ENCODE measurements at regions not wholly inside any gene's neighbourhood (a gene's known extent, or its start where the extent isn't known, plus 50 kb on each side); places are given as distances from the start of the nearest gene placed in this dataset.
"Not testable (repeated sequence)": the region's sequence is repeated elsewhere in the genome, so short reads cannot be mapped to it uniquely, and the experiment has no call there.

DNA sequence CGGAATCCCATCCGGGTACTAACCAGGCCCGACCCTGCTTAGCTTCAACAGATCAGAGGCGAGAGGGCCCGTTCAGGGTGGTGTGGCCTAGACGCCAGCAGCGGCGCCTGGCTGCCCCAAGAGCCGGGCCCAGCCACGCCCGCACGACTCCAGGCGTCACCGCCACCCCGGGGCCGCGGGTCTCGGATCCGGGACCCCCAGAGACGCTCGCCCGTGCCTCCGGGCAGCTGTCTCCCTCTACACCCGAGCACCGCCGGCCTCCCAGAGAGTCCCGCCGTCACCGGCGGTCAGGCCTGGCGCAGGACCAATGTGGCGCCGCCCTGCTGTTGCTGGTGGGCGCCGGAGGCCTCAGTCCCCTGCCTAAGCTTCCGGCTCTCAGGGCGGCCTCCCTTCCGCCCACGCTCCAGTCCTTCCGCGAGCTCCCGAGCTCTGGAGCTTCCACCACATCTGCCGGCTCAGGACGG, 441.2 kb upstream of the DEFB115 start:
- peak; percentile 83 for DNase-seq (ENCODE audit: extremely low spot score, unreplicated experiment)
- peaks cover 13% of the 10 kb centered on the region for H3K9me3 Mint-ChIP-seq
- no peaks in the 10 kb centered on the region for H3K27me3 Mint-ChIP-seq
- H3K4me3 Mint-ChIP-seq = no peak overlapping the region
- no peak overlapping the region for H3K27ac Mint-ChIP-seq
- peaks cover 6% of the 10 kb centered on the region for H3K36me3 Mint-ChIP-seq
- no peaks in the 10 kb centered on the region for H3K4me1 Mint-ChIP-seq (ENCODE audit: unreplicated experiment)
- TF ChIP-seq, protein P1, sequence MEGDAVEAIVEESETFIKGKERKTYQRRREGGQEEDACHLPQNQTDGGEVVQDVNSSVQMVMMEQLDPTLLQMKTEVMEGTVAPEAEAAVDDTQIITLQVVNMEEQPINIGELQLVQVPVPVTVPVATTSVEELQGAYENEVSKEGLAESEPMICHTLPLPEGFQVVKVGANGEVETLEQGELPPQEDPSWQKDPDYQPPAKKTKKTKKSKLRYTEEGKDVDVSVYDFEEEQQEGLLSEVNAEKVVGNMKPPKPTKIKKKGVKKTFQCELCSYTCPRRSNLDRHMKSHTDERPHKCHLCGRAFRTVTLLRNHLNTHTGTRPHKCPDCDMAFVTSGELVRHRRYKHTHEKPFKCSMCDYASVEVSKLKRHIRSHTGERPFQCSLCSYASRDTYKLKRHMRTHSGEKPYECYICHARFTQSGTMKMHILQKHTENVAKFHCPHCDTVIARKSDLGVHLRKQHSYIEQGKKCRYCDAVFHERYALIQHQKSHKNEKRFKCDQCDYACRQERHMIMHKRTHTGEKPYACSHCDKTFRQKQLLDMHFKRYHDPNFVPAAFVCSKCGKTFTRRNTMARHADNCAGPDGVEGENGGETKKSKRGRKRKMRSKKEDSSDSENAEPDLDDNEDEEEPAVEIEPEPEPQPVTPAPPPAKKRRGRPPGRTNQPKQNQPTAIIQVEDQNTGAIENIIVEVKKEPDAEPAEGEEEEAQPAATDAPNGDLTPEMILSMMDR (conservative IDR thresholded peaks at IDR 0.05) = no peak

DNA sequence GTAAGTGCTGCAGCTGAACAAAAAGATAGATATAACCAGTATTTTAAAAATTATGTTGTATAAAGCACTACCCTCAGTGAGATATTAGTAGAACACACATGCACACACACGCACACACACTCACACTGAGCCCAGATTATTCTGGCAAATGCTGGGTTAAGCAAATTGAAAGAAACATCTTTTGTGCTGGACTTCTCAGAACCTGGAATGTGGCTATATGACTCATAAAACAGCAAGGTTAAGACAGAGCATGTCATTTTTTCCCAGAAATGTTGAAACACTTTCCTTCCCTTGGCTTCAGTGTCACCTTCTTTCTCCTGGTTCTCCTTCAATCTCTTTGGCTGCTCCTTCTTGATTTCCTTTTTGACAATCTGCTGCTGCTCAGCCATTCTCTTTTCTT, 435.8 kb upstream of the DEFB115 start:
- DNase-seq (ENCODE audit: extremely low spot score, unreplicated experiment); H3K27ac Mint-ChIP-seq; H3K4me3 Mint-ChIP-seq; H3K36me3 Mint-ChIP-seq; H3K4me1 Mint-ChIP-seq (ENCODE audit: unreplicated experiment); H3K27me3 Mint-ChIP-seq; H3K9me3 Mint-ChIP-seq: not testable (repeated sequence)

DNA sequence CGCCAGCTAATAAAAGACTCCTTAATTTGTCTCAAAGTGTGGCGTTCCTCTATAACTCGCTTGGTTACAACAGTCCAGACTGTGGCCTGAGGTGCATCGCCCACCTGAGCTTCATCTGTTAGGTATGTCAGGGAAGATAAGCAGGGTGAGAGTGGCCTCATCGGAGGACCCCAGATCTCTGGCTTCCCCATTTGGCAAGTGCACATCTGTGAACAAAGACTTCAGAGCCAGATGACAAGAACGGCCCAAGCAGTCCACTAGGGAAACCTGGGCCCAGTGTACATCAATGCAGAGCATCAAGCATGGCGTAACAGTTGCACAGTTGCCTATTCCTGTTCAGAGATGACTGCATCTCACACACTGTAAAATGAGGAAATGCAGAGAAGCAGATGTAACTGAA, 432.8 kb upstream of the DEFB115 start:
- H3K9me3 Mint-ChIP-seq; H3K27ac Mint-ChIP-seq; DNase-seq (ENCODE audit: extremely low spot score, unreplicated experiment); H3K4me3 Mint-ChIP-seq; H3K27me3 Mint-ChIP-seq; H3K36me3 Mint-ChIP-seq; H3K4me1 Mint-ChIP-seq (ENCODE audit: unreplicated experiment): not testable (repeated sequence)

DNA sequence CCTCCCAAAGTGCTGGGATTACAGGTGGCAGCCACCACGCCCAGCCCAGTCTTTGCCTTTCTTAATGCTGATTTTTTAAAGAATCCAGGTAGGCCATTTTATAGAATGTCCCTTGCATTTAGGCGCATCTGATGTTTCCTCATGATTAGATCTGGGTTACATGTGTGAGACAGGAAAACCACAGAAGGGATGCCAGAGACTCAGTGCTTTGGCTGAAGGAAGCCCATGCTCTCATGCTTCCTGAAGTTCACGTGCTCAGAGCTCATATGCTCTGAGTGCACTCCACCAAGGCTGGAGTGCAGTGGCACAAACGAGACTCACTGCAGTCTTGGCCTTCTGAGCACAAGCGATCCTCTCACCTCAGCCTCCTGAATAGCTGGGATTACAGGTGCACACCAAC, 411.5 kb upstream of the DEFB115 start:
- not testable (repeated sequence) for H3K4me1 Mint-ChIP-seq (ENCODE audit: unreplicated experiment); H3K27me3 Mint-ChIP-seq

DNA sequence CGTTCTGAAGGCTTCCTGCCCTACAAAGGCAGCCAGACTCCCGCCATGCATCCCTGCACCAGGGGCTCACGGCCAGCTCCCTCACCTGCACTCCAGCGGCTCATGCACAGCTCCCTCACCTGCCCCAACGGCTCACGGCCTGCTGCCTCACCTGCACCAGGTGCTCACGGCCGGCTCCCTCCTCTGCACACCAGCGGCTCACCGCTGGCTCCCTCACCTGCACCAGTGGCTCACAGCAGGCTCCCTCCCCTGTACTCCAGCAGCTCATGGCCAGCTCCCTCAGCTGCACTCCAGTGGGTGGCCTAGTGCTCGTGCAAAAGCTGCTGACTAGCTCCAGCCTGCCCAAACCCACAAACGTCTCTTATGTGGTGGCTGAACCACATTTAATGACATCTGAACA, 389.2 kb upstream of the DEFB115 start:
- DNase-seq (ENCODE audit: extremely low spot score, unreplicated experiment); H3K27me3 Mint-ChIP-seq; H3K4me3 Mint-ChIP-seq; H3K9me3 Mint-ChIP-seq; H3K36me3 Mint-ChIP-seq; H3K27ac Mint-ChIP-seq; H3K4me1 Mint-ChIP-seq (ENCODE audit: unreplicated experiment): not testable (repeated sequence)

More for the DNA sequence above, 411.5 kb upstream of the DEFB115 start:
- H3K36me3 Mint-ChIP-seq; H3K27ac Mint-ChIP-seq; H3K9me3 Mint-ChIP-seq; H3K4me3 Mint-ChIP-seq; DNase-seq (ENCODE audit: extremely low spot score, unreplicated experiment): not testable (repeated sequence)

DNA sequence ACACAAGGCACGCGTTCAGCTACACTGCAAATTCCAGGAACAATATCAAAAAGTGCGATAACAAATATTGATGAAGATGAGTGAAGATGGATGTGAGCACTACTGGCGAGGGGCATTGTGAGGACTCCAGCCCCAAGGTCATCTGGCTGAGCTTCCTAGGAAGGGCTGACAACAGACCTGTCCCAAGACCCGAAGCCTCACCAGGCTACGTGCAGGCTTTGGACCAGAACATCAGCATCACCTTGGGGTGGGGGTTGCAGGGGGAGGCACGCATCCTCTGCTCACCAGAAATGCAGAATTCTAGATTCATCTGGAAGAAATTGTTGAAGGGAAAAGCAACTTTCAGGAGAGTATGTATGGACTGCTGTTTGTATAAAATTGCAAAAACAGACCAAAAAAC, 386.3 kb upstream of the DEFB115 start:
- not testable (repeated sequence) for H3K27ac Mint-ChIP-seq; H3K36me3 Mint-ChIP-seq; H3K27me3 Mint-ChIP-seq; DNase-seq (ENCODE audit: extremely low spot score, unreplicated experiment); H3K4me1 Mint-ChIP-seq (ENCODE audit: unreplicated experiment); H3K4me3 Mint-ChIP-seq
- peaks cover 12% of the 10 kb centered on the region for H3K9me3 Mint-ChIP-seq

DNA sequence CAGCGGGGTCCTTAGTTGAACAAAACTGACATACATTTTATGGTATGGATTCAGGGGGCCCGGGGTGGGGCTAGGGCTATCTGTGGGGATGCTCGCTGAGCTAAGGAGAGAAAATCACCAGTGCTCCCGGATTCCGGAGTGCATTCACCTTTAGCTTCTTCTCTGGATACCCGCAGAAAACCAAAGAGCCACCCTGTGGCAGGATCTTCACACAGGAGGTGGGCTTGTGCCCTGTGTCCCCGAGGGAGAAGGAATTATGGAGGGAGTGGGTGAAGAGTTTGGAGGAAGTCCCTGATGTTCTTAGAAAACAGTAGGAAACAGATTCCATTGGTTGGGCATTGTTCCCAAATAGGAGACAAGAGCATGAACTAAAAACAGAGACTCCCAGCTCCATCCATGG, 385.2 kb upstream of the DEFB115 start:
- H3K4me3 Mint-ChIP-seq; DNase-seq (ENCODE audit: extremely low spot score, unreplicated experiment); H3K36me3 Mint-ChIP-seq; H3K27me3 Mint-ChIP-seq; H3K27ac Mint-ChIP-seq; H3K4me1 Mint-ChIP-seq (ENCODE audit: unreplicated experiment): not testable (repeated sequence)
- peaks cover 16% of the 10 kb centered on the region for H3K9me3 Mint-ChIP-seq

DNA sequence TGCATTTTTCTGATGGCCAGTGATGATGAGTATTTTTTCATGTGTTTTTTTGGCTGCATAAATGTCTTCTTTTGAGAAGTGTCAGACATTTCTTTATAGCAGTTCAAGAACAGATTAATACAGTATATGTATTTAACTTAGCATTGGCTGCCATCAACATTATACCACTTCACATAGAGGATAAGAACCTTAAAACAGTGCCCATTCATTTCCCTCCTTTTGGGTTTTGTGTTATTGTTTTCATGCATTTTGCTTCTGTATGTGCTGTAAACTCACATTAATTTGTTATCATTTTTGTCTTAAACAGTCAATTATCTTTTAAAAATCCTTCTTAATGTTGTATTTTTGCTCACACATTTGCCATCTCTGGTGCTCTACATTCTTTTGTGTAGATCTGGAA, 381.6 kb upstream of the DEFB115 start:
- H3K4me1 Mint-ChIP-seq (ENCODE audit: unreplicated experiment); H3K36me3 Mint-ChIP-seq; H3K27me3 Mint-ChIP-seq; H3K4me3 Mint-ChIP-seq; H3K27ac Mint-ChIP-seq; DNase-seq (ENCODE audit: extremely low spot score, unreplicated experiment): not testable (repeated sequence)
- H3K9me3 Mint-ChIP-seq = peaks cover 15% of the 10 kb centered on the region

DNA sequence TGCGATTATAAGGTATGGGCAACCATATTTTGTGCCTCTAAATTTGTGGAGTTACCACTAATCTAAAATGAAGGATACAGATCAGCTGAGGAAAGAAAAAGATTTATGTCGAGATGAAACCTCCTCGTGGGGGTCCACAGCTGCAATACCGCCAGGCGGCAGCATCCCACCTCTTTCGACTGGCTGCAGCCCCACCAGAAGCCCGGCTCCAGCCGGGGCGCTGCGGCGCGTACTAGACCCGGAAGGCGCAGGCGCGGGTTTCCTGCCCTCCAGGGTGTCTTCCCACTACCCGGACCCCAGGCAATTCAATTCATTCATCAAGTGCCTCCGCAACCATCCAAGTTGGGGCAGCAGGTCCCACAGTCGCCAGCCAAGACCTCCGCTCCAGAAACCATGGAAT, 366.1 kb upstream of the DEFB115 start:
- H3K27me3 Mint-ChIP-seq; DNase-seq (ENCODE audit: extremely low spot score, unreplicated experiment); H3K4me1 Mint-ChIP-seq (ENCODE audit: unreplicated experiment); H3K4me3 Mint-ChIP-seq; H3K36me3 Mint-ChIP-seq; H3K9me3 Mint-ChIP-seq; H3K27ac Mint-ChIP-seq: not testable (repeated sequence)

DNA sequence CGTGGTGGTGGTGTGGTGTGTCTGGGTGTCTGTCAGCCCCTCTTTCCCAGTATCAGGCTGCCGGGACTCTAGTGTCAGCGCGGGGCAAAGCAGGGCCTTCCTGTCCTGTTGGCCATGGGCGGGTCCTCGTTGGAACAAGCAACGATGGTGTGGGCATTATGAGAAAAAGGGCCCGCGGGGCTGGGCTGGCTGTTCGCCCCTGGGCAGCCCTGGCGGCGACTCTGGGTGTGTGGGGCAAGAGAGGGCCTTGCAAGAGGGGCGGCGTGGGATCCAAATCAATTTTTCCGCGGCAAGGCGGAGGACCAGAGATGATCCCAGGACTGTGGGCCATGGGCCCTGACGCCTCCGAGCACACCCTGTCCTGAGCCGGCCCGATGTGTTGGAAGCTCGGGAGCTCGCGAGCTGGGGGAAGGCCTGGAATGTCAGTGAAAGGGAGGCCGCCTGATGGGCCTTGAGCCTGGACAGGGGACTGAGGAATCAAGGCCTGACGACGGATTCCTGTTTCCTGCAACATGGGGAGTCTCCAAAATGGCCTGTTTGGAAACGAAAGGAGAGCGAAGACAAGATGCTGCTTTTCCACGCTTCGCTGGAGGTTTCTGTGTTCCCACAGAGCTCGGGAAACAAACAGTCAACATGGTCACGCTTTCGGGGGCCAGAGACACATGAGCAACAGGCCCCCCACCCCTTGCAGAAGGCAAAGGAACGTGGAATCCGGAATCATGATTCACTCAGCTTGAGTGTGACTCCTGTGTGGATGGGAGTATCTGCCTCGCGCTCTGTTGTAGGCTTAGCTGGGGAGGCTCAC, 364.7 kb upstream of the DEFB115 start:
- no peaks in the 10 kb centered on the region for H3K27me3 Mint-ChIP-seq
- DNase-seq (ENCODE audit: extremely low spot score, unreplicated experiment) = no peak
- H3K4me3 Mint-ChIP-seq = no peak overlapping the region
- TF ChIP-seq, protein P1 (conservative IDR thresholded peaks at IDR 0.05) = no peak
- no peaks in the 10 kb centered on the region for H3K36me3 Mint-ChIP-seq
- H3K4me1 Mint-ChIP-seq (ENCODE audit: unreplicated experiment) = no peaks in the 10 kb centered on the region
- H3K9me3 Mint-ChIP-seq = no peaks in the 10 kb centered on the region
- no peak overlapping the region for H3K27ac Mint-ChIP-seq

DNA sequence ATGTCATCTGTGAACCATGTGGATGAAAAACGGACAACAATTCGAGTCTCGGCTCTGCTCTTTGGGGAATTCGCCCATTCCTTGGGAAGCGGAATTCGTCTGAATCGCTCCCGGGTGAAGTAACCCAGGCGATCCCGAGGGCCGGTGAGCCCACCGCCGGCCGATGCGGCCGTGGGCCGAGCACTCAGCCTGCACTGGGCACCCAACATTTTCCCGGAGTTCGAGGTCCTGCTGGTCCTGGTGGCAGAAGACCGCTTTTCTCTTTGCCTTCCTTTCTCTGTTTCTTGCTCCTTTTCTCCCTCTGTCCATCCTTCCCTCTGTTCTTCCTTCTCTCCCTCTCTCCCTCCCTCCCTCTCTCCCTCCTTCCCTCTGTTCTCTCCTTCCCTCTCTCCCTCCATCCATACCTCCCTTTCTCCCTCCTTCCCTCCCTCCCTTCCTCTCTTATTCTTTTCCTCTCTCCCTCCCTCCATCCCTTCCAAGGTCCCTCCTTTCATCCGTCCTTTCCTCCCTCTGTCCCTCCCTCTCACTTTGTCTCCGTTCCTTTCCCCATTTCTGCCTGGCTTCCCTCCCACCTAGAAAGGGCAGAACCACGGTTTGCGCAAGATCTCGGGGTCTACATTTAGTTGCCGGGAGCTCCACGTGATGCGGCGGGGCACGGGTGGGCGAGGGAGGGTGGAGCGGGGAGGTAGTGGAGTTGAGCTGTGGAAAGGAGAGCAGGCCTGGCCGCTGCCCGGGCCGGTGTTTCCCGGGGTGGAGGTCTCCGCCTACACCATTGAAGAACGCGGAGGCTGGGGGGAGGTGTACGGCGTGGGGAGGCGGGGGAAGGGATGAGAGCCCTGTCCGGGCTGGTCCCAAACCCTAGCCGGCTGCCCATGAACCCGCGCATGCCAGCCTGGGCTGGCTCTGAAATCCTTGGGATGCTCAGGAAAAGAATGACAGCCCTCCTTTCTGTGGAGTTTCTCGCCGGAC, 363.8 kb upstream of the DEFB115 start:
- not testable (repeated sequence) for H3K9me3 Mint-ChIP-seq; H3K4me1 Mint-ChIP-seq (ENCODE audit: unreplicated experiment); DNase-seq (ENCODE audit: extremely low spot score, unreplicated experiment); H3K4me3 Mint-ChIP-seq; H3K36me3 Mint-ChIP-seq; H3K27me3 Mint-ChIP-seq; H3K27ac Mint-ChIP-seq
